GM21360 (cell line): ENCODE measurements at regions not wholly inside any gene's neighbourhood (a gene's known extent, or its start where the extent isn't known, plus 50 kb on each side); places are given as distances from the start of the nearest gene placed in this dataset.
"Not testable (repeated sequence)": the region's sequence is repeated elsewhere in the genome, so short reads cannot be mapped to it uniquely, and the experiment has no call there.

Experiments
- ATAC-seq: cut with Tn5 transposase; IDR thresholded peaks from one replicate; pipeline ENCODE4 v1.9.1; 2021; ENCODE audit warnings: mild to moderate bottlenecking, moderate library complexity; ENCODE audit not compliant: unreplicated experiment

- no peak for ATAC-seq
These were observed 231.5 kb upstream of the KLHL1 start for GRCh38 chr13:70339738-70340137.

- ATAC-seq, result no peak
These were observed 230.4 kb upstream of the KLHL1 start for GRCh38 chr13:70338609-70339008.

GRCh38 chr13:70336866-70337265, 228.6 kb upstream of the KLHL1 start:
- no peak for ATAC-seq

GRCh38 chr13:70333752-70334151, 225.5 kb upstream of the KLHL1 start:
- ATAC-seq, result no peak

GRCh38 chr13:70330697-70331361, 222.6 kb upstream of the KLHL1 start:
- ATAC-seq, result no peak

GRCh38 chr13:70324519-70324918, 216.3 kb upstream of the KLHL1 start:
- no peak for ATAC-seq

- no peak for ATAC-seq
These were observed 202.9 kb upstream of the KLHL1 start for GRCh38 chr13:70311191-70311590.

- no peak for ATAC-seq
These were observed 202.3 kb upstream of the KLHL1 start for GRCh38 chr13:70310396-70311119.

- ATAC-seq, result no peak
These were observed 189.0 kb upstream of the KLHL1 start for GRCh38 chr13:70297189-70297616.

- no peak for ATAC-seq
These were observed 176.1 kb upstream of the KLHL1 start for GRCh38 chr13:70284371-70284770.

GRCh38 chr13:70275841-70276240, 167.6 kb upstream of the KLHL1 start:
- ATAC-seq, result no peak

- no peak for ATAC-seq
These were observed 147.2 kb upstream of the KLHL1 start for GRCh38 chr13:70255406-70255991.

- ATAC-seq, result no peak
These were observed 145.6 kb upstream of the KLHL1 start for GRCh38 chr13:70253834-70254233.

- ATAC-seq, result no peak
These were observed 145.2 kb upstream of the KLHL1 start for GRCh38 chr13:70253411-70253810.

- ATAC-seq, result no peak
These were observed 141.2 kb upstream of the KLHL1 start for GRCh38 chr13:70249332-70250064.

GRCh38 chr13:70237131-70237530, 128.9 kb upstream of the KLHL1 start:
- no peak for ATAC-seq

- ATAC-seq, result no peak
These were observed 127.3 kb upstream of the KLHL1 start for GRCh38 chr13:70235565-70235964.

- ATAC-seq, result no peak
These were observed 115.7 kb upstream of the KLHL1 start for GRCh38 chr13:70223911-70224310.

GRCh38 chr13:70222926-70223325, 114.7 kb upstream of the KLHL1 start:
- no peak for ATAC-seq

GRCh38 chr13:70218618-70219017, 110.4 kb upstream of the KLHL1 start:
- no peak for ATAC-seq

- not testable (repeated sequence) for ATAC-seq
These were observed 100.7 kb upstream of the KLHL1 start for GRCh38 chr13:70208968-70209367.
